GM23248 (cell line): ENCODE measurements at regions not wholly inside any gene's neighbourhood (a gene's known extent, or its start where the extent isn't known, plus 50 kb on each side); places are given as distances from the start of the nearest gene placed in this dataset.

Experiments
- DNase-seq: peaks from one replicate; pipeline ENCODE4 v3.0.0-alpha.2; 2015
- H2AFZ ChIP-seq: fragments of 200-600 bp; sonication (generic); 2 replicates; pipeline ENCODE4 v1.6.1; 2016; ENCODE audit warnings: antibody characterized with exemption
- H3F3A ChIP-seq: fragments of 200-600 bp; sonication (generic); 2 replicates; pipeline ENCODE4 v1.6.1; 2016; ENCODE audit warnings: mild to moderate bottlenecking, antibody characterized with exemption, mixed run types; ENCODE audit not compliant: insufficient read depth
- H3K27ac ChIP-seq: fragments of 200-600 bp; sonication (generic); 2 replicates; pipeline ENCODE4 v1.5.1; 2016; ENCODE audit warnings: mild to moderate bottlenecking
- H3K27me3 ChIP-seq: fragments of 200-600 bp; sonication (generic); replicated peaks from 2 replicates; pipeline ENCODE4 v1.6.1; 2016; ENCODE audit warnings: mild to moderate bottlenecking; ENCODE audit not compliant: insufficient read depth
- H3K36me3 ChIP-seq: fragments of 200-600 bp; sonication (generic); 2 replicates; pipeline ENCODE4 v1.6.1; 2016; ENCODE audit warnings: low read depth, mild to moderate bottlenecking
- H3K4me1 ChIP-seq: fragments of 200-600 bp; sonication (generic); 2 replicates; pipeline ENCODE4 v1.6.1; 2016; ENCODE audit warnings: mild to moderate bottlenecking; ENCODE audit not compliant: insufficient read depth
- H3K4me2 ChIP-seq: fragments of 200-600 bp; sonication (generic); one replicate; pipeline ENCODE4 v1.6.1; 2016; ENCODE audit warnings: mild to moderate bottlenecking; ENCODE audit not compliant: unreplicated experiment
- H3K4me3 ChIP-seq: fragments of 200-600 bp; sonication (generic); 2 replicates; pipeline ENCODE4 v1.5.1; 2016; ENCODE audit warnings: mild to moderate bottlenecking
- H3K79me2 ChIP-seq: fragments of 200-600 bp; sonication (generic); 2 replicates; pipeline ENCODE4 v1.6.1; 2016; ENCODE audit warnings: mild to moderate bottlenecking; ENCODE audit not compliant: insufficient read depth
- H3K9ac ChIP-seq: fragments of 200-600 bp; sonication (generic); 2 replicates; pipeline ENCODE4 v1.6.1; 2016; ENCODE audit warnings: mild to moderate bottlenecking
- H3K9me2 ChIP-seq: fragments of 200-600 bp; sonication (generic); 2 replicates; pipeline ENCODE4 v1.6.1; 2016; ENCODE audit warnings: mixed run types, mild to moderate bottlenecking, moderate library complexity; ENCODE audit not compliant: insufficient read depth
- H3K9me3 ChIP-seq: fragments of 200-600 bp; sonication (generic); one replicate; pipeline ENCODE4 v1.6.1; 2017; ENCODE audit warnings: low read depth
- H4K20me1 ChIP-seq: fragments of 200-600 bp; sonication (generic); 2 replicates; pipeline ENCODE4 v1.6.0; 2016; ENCODE audit not compliant: insufficient read depth
- EZH2 ChIP-seq: fragments of 200-600 bp; sonication (generic); IDR thresholded peaks from 2 replicates; pipeline ENCODE4 v1.6.1; 2018; ENCODE audit warnings: antibody characterized with exemption, mild to moderate bottlenecking; ENCODE audit not compliant: insufficient read depth, poor library complexity, severe bottlenecking
- EZH2phosphoT487 ChIP-seq: fragments of 200-600 bp; sonication (generic); IDR thresholded peaks from 2 replicates; pipeline ENCODE4 v1.6.1; 2018; ENCODE audit warnings: antibody characterized with exemption, moderate library complexity, mild to moderate bottlenecking, low read depth; ENCODE audit not compliant: insufficient read depth
- WGBS, 2 experiments: methylation state at CpG; one replicate each; pipeline ENCODE4 v1.1.6; 2015 to 2017; ENCODE audit warnings: low lambda C conversion rate in 2 of 2, low coverage in 1 of 2; ENCODE audit errors: missing lambda C conversion rate in 2 of 2; 5-methylcytosine and 5-hydroxymethylcytosine counted together
- in situ Hi-C: fragments of 300-500 bp; cut with MboI; formaldehyde crosslinking; loops from 2 replicates; pipeline ENCODE4 v1.15.0; 2020

GRCh38 chr7:33788531-33788930 is 116.8 kb upstream of the BMPER start:
- no peak overlapping the region for H3K9ac ChIP-seq
- H3K9me2 ChIP-seq: no peaks in the 10 kb centered on the region
- H3K9me3 ChIP-seq: no peaks in the 10 kb centered on the region
- no peaks in the 10 kb centered on the region for H3K27me3 ChIP-seq
- H3K36me3 ChIP-seq: no peaks in the 10 kb centered on the region
- DNase-seq: no peak
- in situ Hi-C loops: no loop called here
- no peaks in the 10 kb centered on the region for H3K79me2 ChIP-seq
- no peak overlapping the region for H3K4me3 ChIP-seq
- no peak overlapping the region for H3K27ac ChIP-seq
- H3K4me1 ChIP-seq: no peaks in the 10 kb centered on the region
- TF ChIP-seq EZH2phosphoT487 (no peak), EZH2 (no peak)
- WGBS, 2 experiments: 97 to 98% methylated on average over 6 of the region's 6 CpGs
- no peak overlapping the region for H2AFZ ChIP-seq
- no peaks in the 10 kb centered on the region for H4K20me1 ChIP-seq
- no peaks in the 10 kb centered on the region for H3F3A ChIP-seq
- H3K4me2 ChIP-seq: no peak overlapping the region

GRCh38 chr7:33789871-33790630 is 115.3 kb upstream of the BMPER start:
- Histone ChIP-seq H3K27me3 (no peaks in the 10 kb centered on the region), H3K79me2 (no peaks in the 10 kb centered on the region), H3K4me3 (no peak overlapping the region), H3F3A (no peaks in the 10 kb centered on the region), H3K4me1 (no peaks in the 10 kb centered on the region), H3K9me3 (no peaks in the 10 kb centered on the region), H3K9ac (no peak overlapping the region), H3K36me3 (no peaks in the 10 kb centered on the region), H4K20me1 (no peaks in the 10 kb centered on the region), H3K27ac (no peak overlapping the region), H2AFZ (no peak overlapping the region), H3K9me2 (no peaks in the 10 kb centered on the region), H3K4me2 (no peak overlapping the region)
- TF ChIP-seq EZH2 (no peak), EZH2phosphoT487 (no peak)
- DNase-seq: no peak
- WGBS, 2 experiments: 80 to 86% methylated on average over 11 of the region's 11 CpGs
- in situ Hi-C loops: no loop called here

- no peaks in the 10 kb centered on the region for H3K36me3 ChIP-seq
- H3K27me3 ChIP-seq: no peaks in the 10 kb centered on the region
- WGBS, 2 experiments: 72 to 79% methylated on average over 5 of the region's 5 CpGs
- H3K4me1 ChIP-seq: no peaks in the 10 kb centered on the region
- H2AFZ ChIP-seq: no peak overlapping the region
- H3K27ac ChIP-seq: no peak overlapping the region
- H3K9me2 ChIP-seq: no peaks in the 10 kb centered on the region
- no peak overlapping the region for H3K4me3 ChIP-seq
- no peaks in the 10 kb centered on the region for H3F3A ChIP-seq
- H3K4me2 ChIP-seq: no peak overlapping the region
- H3K9me3 ChIP-seq: no peaks in the 10 kb centered on the region
- H4K20me1 ChIP-seq: no peaks in the 10 kb centered on the region
- no peak for DNase-seq
- H3K79me2 ChIP-seq: no peaks in the 10 kb centered on the region
- TF ChIP-seq EZH2phosphoT487: no peak
- TF ChIP-seq EZH2: no peak
- H3K9ac ChIP-seq: no peak overlapping the region
- in situ Hi-C loops: no loop called here
Observed at GRCh38 chr7:33790746-33791145, 114.6 kb upstream of the BMPER start.

DNA sequence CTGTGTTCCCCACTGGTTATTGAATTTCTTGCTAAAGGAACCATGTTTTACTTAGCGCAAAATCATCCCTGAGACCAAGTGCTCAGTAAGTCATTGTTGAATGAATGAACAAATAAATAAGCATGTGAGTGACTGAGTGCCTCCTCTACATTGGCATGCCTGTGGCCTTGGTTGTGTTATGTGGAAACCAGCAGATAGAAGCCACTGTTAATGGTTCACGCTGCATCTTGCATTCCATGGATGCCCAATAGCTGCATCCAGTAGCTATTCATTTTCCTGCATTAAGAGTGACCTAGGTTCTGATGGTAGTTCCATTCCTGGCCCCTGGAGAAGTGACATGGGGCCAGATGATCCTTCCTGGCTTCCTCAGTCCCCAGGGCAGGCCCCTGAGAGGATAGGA is 113.3 kb upstream of the BMPER start:
- H3F3A ChIP-seq: no peaks in the 10 kb centered on the region
- no peaks in the 10 kb centered on the region for H3K9me2 ChIP-seq
- H3K27me3 ChIP-seq: no peaks in the 10 kb centered on the region
- WGBS, 2 experiments: 99 to 100% methylated on average over 2 of the region's 2 CpGs
- H3K36me3 ChIP-seq: no peaks in the 10 kb centered on the region
- no peak overlapping the region for H3K4me2 ChIP-seq
- H4K20me1 ChIP-seq: no peaks in the 10 kb centered on the region
- no peak overlapping the region for H3K27ac ChIP-seq
- TF ChIP-seq EZH2phosphoT487 (no peak), EZH2 (no peak)
- H2AFZ ChIP-seq: no peak overlapping the region
- no peaks in the 10 kb centered on the region for H3K79me2 ChIP-seq
- no peaks in the 10 kb centered on the region for H3K9me3 ChIP-seq
- H3K4me3 ChIP-seq: no peak overlapping the region
- DNase-seq: no peak
- in situ Hi-C loops: no loop called here
- H3K4me1 ChIP-seq: no peaks in the 10 kb centered on the region
- no peak overlapping the region for H3K9ac ChIP-seq
